ENCODE measurements at regions not wholly inside any gene's neighbourhood (a gene's known extent, or its start where the extent isn't known, plus 50 kb on each side); places are given as distances from the start of the nearest gene placed in this dataset.

GRCh38 chr15:98455904-98456303, 192.4 kb upstream of the IGF1R start:
- no peak for DNase-seq

- no peak for DNase-seq
Measured at GRCh38 chr15:98476559-98476958, 171.8 kb upstream of the IGF1R start.

- no peak for DNase-seq
Measured at GRCh38 chr15:98480844-98481243, 167.5 kb upstream of the IGF1R start.

- DNase-seq = no peak
Measured at GRCh38 chr15:98483575-98484130, 164.7 kb upstream of the IGF1R start.

GRCh38 chr15:98484914-98485313, 163.4 kb upstream of the IGF1R start:
- DNase-seq = no peak

GRCh38 chr15:98485451-98485850, 162.9 kb upstream of the IGF1R start:
- no peak for DNase-seq

- DNase-seq = no peak
Measured at GRCh38 chr15:98493966-98494511, 154.3 kb upstream of the IGF1R start.

- DNase-seq = no peak
Measured at GRCh38 chr15:98501192-98501591, 147.1 kb upstream of the IGF1R start.

GRCh38 chr15:98501632-98502031, 146.7 kb upstream of the IGF1R start:
- no peak for DNase-seq

- no peak for DNase-seq
Measured at GRCh38 chr15:98503970-98504369, 144.4 kb upstream of the IGF1R start.

- DNase-seq = no peak
Measured at GRCh38 chr15:98504998-98505397, 143.3 kb upstream of the IGF1R start.

GRCh38 chr15:98505611-98506031, 142.7 kb upstream of the IGF1R start:
- no peak for DNase-seq

GRCh38 chr15:98506172-98506571, 142.2 kb upstream of the IGF1R start:
- no peak for DNase-seq

GRCh38 chr15:98506711-98507110, 141.6 kb upstream of the IGF1R start:
- DNase-seq = no peak

GRCh38 chr15:98513428-98513986, 134.8 kb upstream of the IGF1R start:
- DNase-seq = no peak

- DNase-seq = no peak
Measured at GRCh38 chr15:98514034-98514622, 134.2 kb upstream of the IGF1R start.

- peak; percentile 83 for DNase-seq
Measured at GRCh38 chr15:98518823-98519561, 129.3 kb upstream of the IGF1R start.

GRCh38 chr15:98519767-98520550, 128.4 kb upstream of the IGF1R start:
- no peak for DNase-seq

- no peak for DNase-seq
Measured at GRCh38 chr15:98522127-98522526, 126.2 kb upstream of the IGF1R start.

GRCh38 chr15:98523912-98524662, 124.3 kb upstream of the IGF1R start:
- no peak for DNase-seq

Data from renal pelvis (tissue), 1 donor.